GM12801 (cell line): ENCODE measurements at regions not wholly inside any gene's neighbourhood (a gene's known extent, or its start where the extent isn't known, plus 50 kb on each side); places are given as distances from the start of the nearest gene placed in this dataset.

Source experiments
- CTCF ChIP-seq: IDR thresholded peaks from one replicate; pipeline ENCODE4 v1.5.1; 2011; ENCODE audit warnings: control low read depth; ENCODE audit not compliant: insufficient read length; ENCODE audit errors: extremely low read depth

DNA sequence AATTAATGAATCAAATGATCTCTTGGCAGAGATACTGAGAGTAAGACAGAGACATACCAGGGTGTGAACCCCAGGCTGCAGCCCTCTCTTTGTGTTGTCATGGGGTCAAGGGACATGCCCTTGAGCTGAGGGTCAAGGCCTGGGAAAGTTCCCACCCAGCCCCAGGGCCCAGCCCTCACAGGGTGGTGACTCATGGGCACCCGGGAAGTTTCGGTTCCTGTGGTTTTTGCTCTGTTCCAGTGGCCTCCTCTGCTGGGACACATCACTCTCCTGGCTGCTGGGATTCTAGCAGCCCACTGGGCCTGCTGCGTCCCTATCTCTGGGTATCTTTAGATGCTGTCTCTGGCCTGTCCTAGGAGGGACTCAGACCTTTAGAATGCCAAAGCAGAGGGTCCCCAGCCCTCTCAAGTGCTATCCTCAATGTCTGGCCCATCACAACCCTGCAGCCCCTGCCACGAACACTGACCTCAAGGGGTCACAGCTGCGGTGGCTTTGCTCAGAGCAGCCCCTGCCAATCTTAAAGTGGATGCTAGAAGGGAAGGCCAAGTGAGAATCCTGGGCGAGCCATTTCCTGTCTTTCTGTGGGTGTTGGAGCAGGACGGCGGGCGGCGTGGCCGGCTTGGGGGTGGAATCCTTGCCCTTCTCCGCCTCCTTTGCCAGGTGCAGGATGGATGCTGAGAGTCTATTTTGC is 148.4 kb upstream of the TLE3 start:
- TF ChIP-seq CTCF: no peak

DNA sequence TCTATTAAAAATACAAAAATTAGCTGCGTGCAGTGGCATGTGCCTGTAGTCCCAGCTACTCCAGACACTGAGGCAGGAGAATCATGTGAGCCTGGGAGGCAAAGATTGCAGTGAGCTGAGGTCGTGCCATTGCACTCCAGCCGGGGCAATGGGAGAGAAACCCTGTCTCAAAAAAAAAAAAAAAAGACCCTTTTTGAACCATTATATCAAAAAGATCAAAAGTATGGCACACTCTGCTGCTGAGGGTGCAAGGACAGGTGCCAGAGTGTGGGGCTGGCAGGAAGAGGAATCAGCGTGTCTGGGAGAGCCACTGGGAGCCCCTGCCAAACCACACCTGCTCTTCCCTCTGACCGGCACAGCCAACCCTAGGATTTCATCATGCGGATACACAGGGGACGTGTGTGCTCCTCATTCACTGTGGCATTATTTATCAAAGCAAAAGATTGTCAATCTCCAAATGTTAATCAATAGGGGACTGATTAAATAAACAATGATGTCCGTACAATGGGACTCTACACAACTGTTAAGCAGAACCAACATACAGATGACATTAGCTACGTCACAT is 147.3 kb upstream of the TLE3 start:
- no peak for TF ChIP-seq CTCF

GRCh38 chr15:70243686-70244540 is 146.2 kb upstream of the TLE3 start:
- TF ChIP-seq CTCF: no peak

DNA sequence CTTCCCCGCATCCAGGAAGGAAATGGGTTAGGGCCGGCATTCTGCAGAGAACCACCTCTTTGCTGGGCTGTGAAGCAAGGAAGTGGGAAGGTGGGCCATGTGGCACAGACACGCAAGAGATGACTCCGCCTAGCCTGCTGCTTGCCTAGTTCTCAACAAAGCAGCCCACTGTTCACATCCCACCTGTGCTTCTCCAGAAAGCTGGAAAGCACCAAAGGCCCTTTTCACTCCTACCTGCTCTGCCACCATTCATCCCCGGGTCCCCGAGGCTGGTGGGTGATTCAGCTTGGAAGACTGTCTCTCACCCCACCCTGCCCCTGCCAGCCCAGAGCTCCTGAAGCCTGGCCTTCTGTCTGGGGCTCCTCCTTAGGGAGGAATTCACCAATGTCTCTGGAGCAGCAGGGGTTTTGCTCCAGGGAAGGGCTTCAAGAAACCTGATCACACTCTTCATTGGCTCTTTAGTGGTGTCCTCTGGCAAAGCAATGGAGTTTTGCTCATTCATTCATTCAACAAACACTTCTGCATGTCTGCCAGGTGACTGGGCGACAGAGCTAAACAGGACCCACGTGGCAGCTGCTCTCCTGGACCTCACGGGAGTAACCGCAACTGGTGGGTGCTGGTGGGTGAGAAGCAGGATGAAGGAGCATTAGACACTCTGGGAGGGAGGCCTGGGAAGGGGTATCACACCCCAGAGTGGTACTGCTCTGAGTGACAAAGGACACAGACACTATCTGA is 145.4 kb upstream of the TLE3 start:
- no peak for TF ChIP-seq CTCF

GRCh38 chr15:70241561-70242320 is 144.0 kb upstream of the TLE3 start:
- TF ChIP-seq CTCF: no peak

DNA sequence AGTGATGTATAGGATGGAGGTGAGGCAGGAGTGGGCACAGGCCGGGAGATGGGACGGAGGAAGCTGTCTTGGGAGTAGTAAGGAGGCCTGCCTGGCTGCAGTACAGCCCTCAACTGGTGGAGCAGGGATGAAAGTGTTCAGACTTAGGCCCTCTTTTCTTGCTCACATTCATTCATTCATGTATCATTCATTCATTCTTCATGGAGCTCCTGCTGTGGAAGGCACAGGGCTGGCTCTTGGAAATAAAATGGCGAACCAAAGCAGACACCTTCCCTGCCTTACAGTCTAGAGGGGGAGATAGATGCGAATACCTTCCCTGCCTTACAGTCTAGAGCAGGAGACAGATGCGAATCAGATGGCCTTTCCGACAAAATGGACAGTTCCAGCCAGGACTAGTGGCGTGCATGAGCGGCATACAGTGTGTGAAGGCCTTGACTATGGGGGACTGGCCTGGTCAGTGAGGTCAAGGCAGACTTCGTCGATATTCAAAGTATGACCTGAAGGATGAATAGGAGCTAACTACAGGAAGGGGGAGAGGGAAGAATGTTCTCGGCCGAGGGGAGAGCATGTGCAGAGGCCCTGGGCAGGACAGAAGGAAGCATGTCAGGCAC is 143.2 kb upstream of the TLE3 start:
- no peak for TF ChIP-seq CTCF
